ENCODE measurements at regions not wholly inside any gene's neighbourhood (a gene's known extent, or its start where the extent isn't known, plus 50 kb on each side); places are given as distances from the start of the nearest gene placed in this dataset.

GRCh38 chr14:98871796-98872195 lies 400.2 kb downstream of the BCL11B start:
- Histone ChIP-seq H4K20me1 (replicated peaks; ENCODE audit: control insufficient read depth, extremely low read depth, insufficient read depth, low read length) (no peaks in the 10 kb centered on the region), H3K9me1 (replicated peaks; ENCODE audit: control insufficient read depth, extremely low read depth, insufficient read depth, low read length) (no peaks in the 10 kb centered on the region), H3K27ac (ENCODE audit: insufficient read depth, low read depth, low read length) (no peak overlapping the region), H3K4me2 (ENCODE audit: insufficient read depth, low read length) (no peak overlapping the region), H3K79me2 (ENCODE audit: control insufficient read depth, insufficient read depth, low read length) (no peaks in the 10 kb centered on the region), H2AFZ (ENCODE audit: low read depth, low read length) (no peak overlapping the region), H3K36me3 (ENCODE audit: control insufficient read depth in 2 of 2, extremely low read depth in 1 of 2, insufficient read depth in 2 of 2, low read length in 2 of 2) (no peaks in the 10 kb centered on the region), H3K9me3 (replicated peaks; ENCODE audit: control insufficient read depth, insufficient read depth, low read length) (peaks cover 4% of the 10 kb centered on the region), H3K9ac (replicated peaks; ENCODE audit: extremely low read depth, insufficient read depth, low read length) (no peak overlapping the region), H3K4me1 (ENCODE audit: control insufficient read depth, extremely low read depth, insufficient read depth, low read length) (no peaks in the 10 kb centered on the region), H3K4me3 (replicated peaks in 1 of 3; ENCODE audit: insufficient read depth in 1 of 3, low read depth in 1 of 3, low read length in 3 of 3) (no peak overlapping the region), H3K27me3 (ENCODE audit: control insufficient read depth in 2 of 2, insufficient read depth in 2 of 2, low read length in 2 of 2) (no peaks in the 10 kb centered on the region)
- BruUV-seq (replicated peaks): no TSS peak
- ChIA-PET CTCF (no interaction called here), POLR2A (no interaction called here)
- TF ChIP-seq POLR2AphosphoS5 (IDR thresholded peaks at IDR 0.05; ENCODE audit: insufficient read depth, low read depth, low read length) (no peak), POLR2A (IDR thresholded peaks at IDR 0.05; ENCODE audit: low read depth, low read length) (no peak), CTCF (IDR thresholded peaks at IDR 0.05; ENCODE audit: extremely low read depth in 1 of 2, insufficient read depth in 1 of 2, low read depth in 1 of 2, low read length in 2 of 2) (no peak), MAX (IDR thresholded peaks at IDR 0.05; ENCODE audit: insufficient read depth, insufficient read length) (no peak), GATA2 (IDR thresholded peaks at IDR 0.05; ENCODE audit: insufficient read depth, insufficient read length, low read depth, low read length) (no peak), EZH2 (IDR thresholded peaks at IDR 0.05; ENCODE audit: borderline replicate concordance, low read depth, low read length, severe bottlenecking) (no peak), JUN (IDR thresholded peaks at IDR 0.05; ENCODE audit: borderline replicate concordance, insufficient read depth, insufficient read length, low read depth) (no peak), FOS (IDR thresholded peaks at IDR 0.05; ENCODE audit: borderline replicate concordance, insufficient read depth, low read length) (no peak), MYC (IDR thresholded peaks at IDR 0.05; ENCODE audit: low read depth, low read length) (no peak)
- no peak for FAIRE-seq
- intact Hi-C loops (cut with micrococcal nuclease) (no loop called here), dilution Hi-C loops (cut with MboI; ENCODE audit: extremely low pct_ligation_motif_present, low sequenced_read_pairs) (no loop called here)
- DNase-seq (ENCODE audit: low read depth, low spot score): no peak
